Fibroblast of mammary gland (primary cell): ENCODE measurements at regions not wholly inside any gene's neighbourhood (a gene's known extent, or its start where the extent isn't known, plus 50 kb on each side); places are given as distances from the start of the nearest gene placed in this dataset.
A peak's percentile ranks its signal among the peaks of the same experiment; 100 is the strongest.
"Not testable (repeated sequence)": the region's sequence is repeated elsewhere in the genome, so short reads cannot be mapped to it uniquely, and the experiment has no call there.

Source experiments
- DNase-seq: peaks from one replicate; pipeline ENCODE4 v3.0.0-alpha.2; 2010; ENCODE audit warnings: low read depth
- H3K4me3 ChIP-seq: 2 replicates; pipeline ENCODE4 v1.5.1; 2011; ENCODE audit warnings: low read depth, mild to moderate bottlenecking, low read length, moderate library complexity; ENCODE audit not compliant: control insufficient read depth
- TF ChIP-seq, protein P1 (sequence below): conservative IDR thresholded peaks from 2 replicates; pipeline ENCODE4 v1.5.1; 2011; ENCODE audit warnings: low read depth, low read length, inconsistent platforms; ENCODE audit not compliant: control insufficient read depth, insufficient read depth

DNA sequence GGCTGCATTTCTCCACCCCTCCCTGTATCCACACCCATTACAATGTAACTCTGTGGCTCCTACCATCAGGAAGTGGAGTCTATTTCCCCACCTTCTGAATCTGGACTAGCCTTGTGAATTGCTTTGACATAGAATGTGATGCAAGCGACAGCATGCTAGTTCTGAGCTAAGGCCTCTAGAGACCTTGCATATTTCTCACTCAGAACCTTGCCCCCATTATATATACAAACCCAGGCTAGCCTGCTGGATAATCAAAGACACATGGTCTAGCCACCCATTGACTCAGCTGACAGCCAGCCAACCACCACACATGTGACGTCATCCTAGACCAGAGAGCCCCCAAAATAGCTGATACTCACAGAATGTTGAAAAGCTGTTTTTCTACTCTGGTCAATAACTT, 77.9 kb downstream of the CCDC71L start:
- TF ChIP-seq, protein P1, sequence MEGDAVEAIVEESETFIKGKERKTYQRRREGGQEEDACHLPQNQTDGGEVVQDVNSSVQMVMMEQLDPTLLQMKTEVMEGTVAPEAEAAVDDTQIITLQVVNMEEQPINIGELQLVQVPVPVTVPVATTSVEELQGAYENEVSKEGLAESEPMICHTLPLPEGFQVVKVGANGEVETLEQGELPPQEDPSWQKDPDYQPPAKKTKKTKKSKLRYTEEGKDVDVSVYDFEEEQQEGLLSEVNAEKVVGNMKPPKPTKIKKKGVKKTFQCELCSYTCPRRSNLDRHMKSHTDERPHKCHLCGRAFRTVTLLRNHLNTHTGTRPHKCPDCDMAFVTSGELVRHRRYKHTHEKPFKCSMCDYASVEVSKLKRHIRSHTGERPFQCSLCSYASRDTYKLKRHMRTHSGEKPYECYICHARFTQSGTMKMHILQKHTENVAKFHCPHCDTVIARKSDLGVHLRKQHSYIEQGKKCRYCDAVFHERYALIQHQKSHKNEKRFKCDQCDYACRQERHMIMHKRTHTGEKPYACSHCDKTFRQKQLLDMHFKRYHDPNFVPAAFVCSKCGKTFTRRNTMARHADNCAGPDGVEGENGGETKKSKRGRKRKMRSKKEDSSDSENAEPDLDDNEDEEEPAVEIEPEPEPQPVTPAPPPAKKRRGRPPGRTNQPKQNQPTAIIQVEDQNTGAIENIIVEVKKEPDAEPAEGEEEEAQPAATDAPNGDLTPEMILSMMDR: no peak
- H3K4me3 ChIP-seq: no peak overlapping the region
- DNase-seq: peak; percentile 97

GRCh38 chr7:106582365-106582764, 78.6 kb downstream of the CCDC71L start:
- no peak overlapping the region for H3K4me3 ChIP-seq
- TF ChIP-seq, protein P1: no peak

DNA sequence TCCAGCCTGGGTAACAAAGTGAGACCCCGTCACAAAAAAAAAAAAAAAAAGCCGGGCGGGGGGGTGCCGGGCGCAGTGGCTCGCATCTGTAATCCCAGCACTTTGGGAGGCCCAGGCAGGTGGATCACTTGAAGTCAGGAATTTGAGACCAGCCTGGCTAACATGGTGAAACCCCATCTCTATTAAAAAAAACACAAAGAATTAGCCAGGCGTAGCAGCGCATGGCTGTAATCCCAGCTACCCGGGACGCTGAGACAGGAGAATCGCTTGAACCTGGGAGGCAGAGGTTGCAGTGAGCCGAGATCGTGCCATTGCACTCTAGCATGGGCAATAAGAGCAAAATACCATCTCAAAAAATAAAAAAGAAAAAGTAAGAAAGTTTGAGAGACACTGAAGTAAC, 81.9 kb downstream of the CCDC71L start:
- DNase-seq, H3K4me3 ChIP-seq: not testable (repeated sequence)

More at GRCh38 chr7:106582365-106582764, 78.6 kb downstream of the CCDC71L start:
- DNase-seq: no peak

DNA sequence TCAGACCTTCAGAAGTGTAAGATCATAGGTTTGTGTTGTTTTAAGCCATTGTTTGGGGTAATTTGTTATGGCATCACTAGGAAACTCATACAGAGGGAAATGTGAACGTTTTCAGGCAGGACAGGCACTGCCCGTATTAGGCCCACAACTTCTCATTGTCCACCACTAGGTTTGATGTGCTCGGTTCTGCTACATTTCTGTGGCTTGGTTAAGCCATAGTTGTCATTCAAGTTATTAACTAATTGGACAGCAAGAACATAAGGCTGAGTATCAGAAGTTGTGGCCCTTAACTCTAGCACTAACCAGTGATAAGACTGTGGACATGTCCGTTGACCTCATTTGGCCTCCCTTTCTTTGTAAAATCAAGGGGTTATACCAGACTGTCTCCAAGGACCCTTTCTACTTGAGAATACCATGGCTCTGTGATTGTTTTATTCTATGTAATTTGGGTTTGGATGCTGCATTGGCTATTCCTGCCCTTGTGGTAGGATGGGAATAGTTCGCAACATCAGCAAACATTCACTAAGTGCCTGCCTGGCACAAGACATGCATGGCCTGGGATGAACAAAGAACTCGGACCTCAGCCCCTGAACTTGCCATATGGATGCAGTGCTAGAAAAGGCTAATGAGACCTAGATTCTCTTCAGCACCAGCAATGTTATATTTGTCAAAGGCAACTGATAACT, 85.7 kb downstream of the CCDC71L start:
- TF ChIP-seq, protein P1: no peak
- H3K4me3 ChIP-seq: no peak overlapping the region
- DNase-seq: no peak

DNA sequence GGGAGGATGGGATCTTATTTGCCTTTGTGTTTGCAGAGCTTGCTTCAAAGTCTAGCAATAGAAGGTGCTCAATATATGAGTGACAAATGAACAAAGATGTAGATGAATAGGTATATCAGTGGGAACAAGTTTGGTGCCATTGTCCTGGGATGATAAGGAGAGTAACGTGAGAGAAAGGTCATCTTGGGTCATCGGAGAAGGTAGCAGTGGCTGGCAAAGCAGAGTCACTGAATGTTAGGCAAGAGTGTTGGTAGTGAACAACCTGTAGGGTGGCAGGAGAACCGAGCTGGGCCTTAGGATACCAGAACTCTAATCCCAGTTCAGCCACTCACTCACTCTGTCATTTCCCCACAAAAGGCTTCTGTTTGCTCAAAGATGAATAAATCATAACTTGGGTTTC, 87.2 kb downstream of the CCDC71L start:
- no peak for DNase-seq
- TF ChIP-seq, protein P1: no peak
- H3K4me3 ChIP-seq: no peak overlapping the region

GRCh38 chr7:106573125-106573663, 87.8 kb downstream of the CCDC71L start:
- TF ChIP-seq, protein P1: no peak
- H3K4me3 ChIP-seq: no peak overlapping the region
- no peak for DNase-seq

- H3K4me3 ChIP-seq: no peak overlapping the region
- no peak for DNase-seq
- TF ChIP-seq, protein P1: no peak
Observed at GRCh38 chr7:106572394-106573124, 88.4 kb downstream of the CCDC71L start.
